Esophagus (tissue), 2 donors: ENCODE measurements at regions not wholly inside any gene's neighbourhood (a gene's known extent, or its start where the extent isn't known, plus 50 kb on each side); places are given as distances from the start of the nearest gene placed in this dataset.

ENCODE experiments used
- H3K27ac ChIP-seq, 2 donors: one replicate each; pipeline ENCODE4 v1.5.1; 2013; ENCODE audit warnings: low read depth in 2 of 2, mild to moderate bottlenecking in 2 of 2, inconsistent platforms in 1 of 2, low read length in 1 of 2, moderate library complexity in 1 of 2
- H3K27me3 ChIP-seq, 2 donors: one replicate each; pipeline ENCODE4 v1.6.1; 2013; ENCODE audit warnings: low read length in 2 of 2, control low read depth in 1 of 2, mild to moderate bottlenecking in 1 of 2; ENCODE audit not compliant: insufficient read depth in 2 of 2, control insufficient read depth in 1 of 2
- H3K36me3 ChIP-seq, 2 donors: one replicate each; pipeline ENCODE4 v1.6.1; 2013; ENCODE audit warnings: low read length in 1 of 2; ENCODE audit not compliant: control insufficient read depth in 2 of 2, insufficient read depth in 2 of 2
- H3K4me1 ChIP-seq, 2 donors: one replicate each; pipeline ENCODE4 v1.6.1; 2013; ENCODE audit warnings: low read length in 1 of 2; ENCODE audit not compliant: control insufficient read depth in 2 of 2, insufficient read depth in 2 of 2
- H3K4me3 ChIP-seq, 2 donors: one replicate each; pipeline ENCODE4 v1.5.1; 2013; ENCODE audit warnings: low read length in 2 of 2, mild to moderate bottlenecking in 2 of 2, low read depth in 1 of 2, moderate library complexity in 1 of 2
- H3K9me3 ChIP-seq, 2 donors: one replicate each; pipeline ENCODE4 v1.6.1; 2013; ENCODE audit warnings: mild to moderate bottlenecking in 2 of 2, low read depth in 1 of 2, low read length in 1 of 2, moderate library complexity in 1 of 2; ENCODE audit not compliant: control insufficient read depth in 2 of 2, insufficient read depth in 1 of 2
- WGBS, 2 donors: extraction: QIAGEN DNeasy Blood & Tissue Kit; methylation state at CpG; one replicate each; pipeline ENCODE4 v1.1.7; 2013; 5-methylcytosine and 5-hydroxymethylcytosine counted together
- donor health status: healthy with polysubstance abuse.
- donor health status: Bipolar disorder and iron deficiency.

GRCh38 chr1:55679971-55680370 is 464.8 kb upstream of the USP24 start:
- no peaks in the 10 kb centered on the region for H3K4me1 ChIP-seq
- H3K9me3 ChIP-seq, result no peaks in the 10 kb centered on the region
- H3K36me3 ChIP-seq, result no peaks in the 10 kb centered on the region
- no peaks in the 10 kb centered on the region for H3K27me3 ChIP-seq
- H3K27ac ChIP-seq, result no peak overlapping the region
- no peak overlapping the region for H3K4me3 ChIP-seq

- H3K4me1 ChIP-seq, result no peaks in the 10 kb centered on the region
- H3K27me3 ChIP-seq, result no peaks in the 10 kb centered on the region
- H3K36me3 ChIP-seq, result no peaks in the 10 kb centered on the region
- 74 to 78% methylated on average over 1 of the region's 1 CpG for WGBS, 2 donors
- no peak overlapping the region for H3K4me3 ChIP-seq
- H3K9me3 ChIP-seq, result no peaks in the 10 kb centered on the region
- no peak overlapping the region for H3K27ac ChIP-seq
Observed at GRCh38 chr1:55673416-55673815, 458.3 kb upstream of the USP24 start.

GRCh38 chr1:55670331-55671082 is 455.3 kb upstream of the USP24 start:
- no peaks in the 10 kb centered on the region for H3K27me3 ChIP-seq
- WGBS, 2 donors, result 54 to 63% methylated on average over 5 of the region's 5 CpGs
- no peak overlapping the region for H3K4me3 ChIP-seq
- peak overlapping the region in 1 of 2 donors; percentile 1 for H3K27ac ChIP-seq
- H3K4me1 ChIP-seq, result no peaks in the 10 kb centered on the region
- no peaks in the 10 kb centered on the region for H3K36me3 ChIP-seq
- no peaks in the 10 kb centered on the region for H3K9me3 ChIP-seq

- Histone ChIP-seq H3K9me3 (no peaks in the 10 kb centered on the region), H3K4me1 (no peaks in the 10 kb centered on the region), H3K4me3 (no peak overlapping the region), H3K27ac (no peak overlapping the region), H3K27me3 (no peaks in the 10 kb centered on the region), H3K36me3 (no peaks in the 10 kb centered on the region)
- WGBS, 2 donors, result 50 to 60% methylated on average over 3 of the region's 3 CpGs
Observed at GRCh38 chr1:55669293-55669692, 454.1 kb upstream of the USP24 start.

- H3K27me3 ChIP-seq, result no peaks in the 10 kb centered on the region
- no peak overlapping the region for H3K27ac ChIP-seq
- WGBS, 2 donors, result 87 to 92% methylated on average over 3 of the region's 3 CpGs
- H3K4me1 ChIP-seq, result no peaks in the 10 kb centered on the region
- no peaks in the 10 kb centered on the region for H3K9me3 ChIP-seq
- no peak overlapping the region for H3K4me3 ChIP-seq
- H3K36me3 ChIP-seq, result no peaks in the 10 kb centered on the region
Observed at GRCh38 chr1:55662875-55663274, 447.7 kb upstream of the USP24 start.

GRCh38 chr1:55658917-55659316 is 443.8 kb upstream of the USP24 start:
- H3K27ac ChIP-seq, result no peak overlapping the region

GRCh38 chr1:55654750-55655149 is 439.6 kb upstream of the USP24 start:
- no peak overlapping the region for H3K4me3 ChIP-seq
- H3K27ac ChIP-seq, result no peak overlapping the region
- 72 to 83% methylated on average over 4 of the region's 4 CpGs for WGBS, 2 donors
- H3K27me3 ChIP-seq, result no peaks in the 10 kb centered on the region
- H3K4me1 ChIP-seq, result no peaks in the 10 kb centered on the region
- no peaks in the 10 kb centered on the region for H3K9me3 ChIP-seq
- no peaks in the 10 kb centered on the region for H3K36me3 ChIP-seq

More at GRCh38 chr1:55658917-55659316, 443.8 kb upstream of the USP24 start:
- H3K9me3 ChIP-seq, result no peaks in the 10 kb centered on the region
- no peaks in the 10 kb centered on the region for H3K36me3 ChIP-seq
- 62 to 66% methylated on average over 2 of the region's 2 CpGs for WGBS, 2 donors
- H3K27me3 ChIP-seq, result no peaks in the 10 kb centered on the region
- H3K4me3 ChIP-seq, result no peak overlapping the region
- H3K4me1 ChIP-seq, result no peaks in the 10 kb centered on the region

- Histone ChIP-seq H3K9me3 (no peaks in the 10 kb centered on the region), H3K36me3 (no peaks in the 10 kb centered on the region), H3K27ac (no peak overlapping the region), H3K4me1 (no peaks in the 10 kb centered on the region), H3K27me3 (no peaks in the 10 kb centered on the region), H3K4me3 (no peak overlapping the region)
Observed at GRCh38 chr1:55654171-55654570, 439.0 kb upstream of the USP24 start.

- H3K27me3 ChIP-seq, result no peaks in the 10 kb centered on the region
- H3K4me3 ChIP-seq, result no peak overlapping the region
- no peaks in the 10 kb centered on the region for H3K36me3 ChIP-seq
- H3K4me1 ChIP-seq, result no peaks in the 10 kb centered on the region
- no peaks in the 10 kb centered on the region for H3K9me3 ChIP-seq
- 35 to 44% methylated on average over 3 of the region's 3 CpGs for WGBS, 2 donors
- H3K27ac ChIP-seq, result no peak overlapping the region
Observed at GRCh38 chr1:55650444-55650843, 435.3 kb upstream of the USP24 start.

GRCh38 chr1:55646181-55646580 is 431.0 kb upstream of the USP24 start:
- no peak overlapping the region for H3K27ac ChIP-seq

More at GRCh38 chr1:55646181-55646580, 431.0 kb upstream of the USP24 start:
- H3K4me1 ChIP-seq, result no peaks in the 10 kb centered on the region
- peaks cover 0 to 2% of the 10 kb centered on the region in 2 donors for H3K9me3 ChIP-seq
- H3K27me3 ChIP-seq, result no peaks in the 10 kb centered on the region
- H3K36me3 ChIP-seq, result no peaks in the 10 kb centered on the region
- WGBS, 2 donors, result 51 to 73% methylated on average over 1 of the region's 1 CpG
- H3K4me3 ChIP-seq, result no peak overlapping the region
